Mucosa of descending colon (tissue), 3 donors: ENCODE measurements at regions not wholly inside any gene's neighbourhood (a gene's known extent, or its start where the extent isn't known, plus 50 kb on each side); places are given as distances from the start of the nearest gene placed in this dataset.
"Not testable (repeated sequence)": the region's sequence is repeated elsewhere in the genome, so short reads cannot be mapped to it uniquely, and the experiment has no call there.

ENCODE experiments used
- ATAC-seq: fragments of 200-7000 bp; cut with Tn5 transposase; one replicate; pipeline ENCODE4 v1.9.1; 2020; ENCODE audit warnings: mild to moderate bottlenecking, moderate library complexity
- DNase-seq, 3 donors: peaks; one replicate each; pipeline ENCODE4 v3.0.0-alpha.2; 2020
- H3K36me3 ChIP-seq: fragments of 200-600 bp; one replicate; pipeline ENCODE4 v1.8.0; 2021; ENCODE audit warnings: low read depth, mild to moderate bottlenecking
- H3K4me1 ChIP-seq: fragments of 200-600 bp; one replicate; pipeline ENCODE4 v1.8.0; 2021; ENCODE audit warnings: low read depth, mild to moderate bottlenecking
- H3K4me3 ChIP-seq: fragments of 200-600 bp; one replicate; pipeline ENCODE4 v1.8.0; 2021; ENCODE audit warnings: mild to moderate bottlenecking
- H3K9me3 ChIP-seq: fragments of 200-600 bp; one replicate; pipeline ENCODE4 v1.8.0; 2021; ENCODE audit warnings: mild to moderate bottlenecking
- CTCF ChIP-seq: fragments of 200-600 bp; IDR thresholded peaks from one replicate; pipeline ENCODE4 v1.8.0; 2022; ENCODE audit warnings: antibody characterized with exemption, mild to moderate bottlenecking
- intact Hi-C, 2 donors: fragments of 100-400 bp; cut with DNase I in 1 of 2; cut with micrococcal nuclease in 1 of 2; formaldehyde crosslinking; loops; one replicate each; pipeline versions ENCODE4 v1.11.0 to v1.11.1; 2022; cut with DNase I, micrococcal nuclease
- donor health status: DM: no; HTN: no; CAD: no; lungs with moderate emphysema.
- donor health status: DM: no; HTN: no; CAD: no.
- donor health status: DM: no; HTN: yes; CAD: no.

DNA sequence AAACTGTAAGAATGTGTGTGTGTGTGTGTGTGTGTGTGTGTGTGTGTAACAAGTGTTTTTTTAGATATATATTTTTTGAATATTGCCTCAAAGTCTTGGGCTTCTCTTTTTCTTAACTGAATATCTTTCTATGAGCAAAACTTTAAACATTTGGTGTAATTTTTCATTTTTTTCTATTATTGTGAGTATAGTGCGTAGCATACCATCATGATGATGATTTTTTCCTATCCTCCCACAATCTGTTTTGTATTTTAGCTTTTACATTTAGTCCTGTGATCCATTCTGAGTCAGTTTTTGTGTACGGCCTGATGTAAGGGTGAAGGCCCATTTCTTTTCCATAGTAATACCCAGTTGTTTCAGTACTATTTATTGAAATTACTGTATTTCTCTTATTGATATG, 680.6 kb downstream of the TTLL7 start:
- no peak overlapping the region for H3K4me3 ChIP-seq
- DNase-seq (no peak), ATAC-seq (no peak)
- no peaks in the 10 kb centered on the region for H3K4me1 ChIP-seq
- TF ChIP-seq CTCF, result no peak
- no peaks in the 10 kb centered on the region for H3K9me3 ChIP-seq
- intact Hi-C loops, result no loop called here
- no peaks in the 10 kb centered on the region for H3K36me3 ChIP-seq

GRCh38 chr1:83315446-83315845, 683.5 kb downstream of the TTLL7 start:
- intact Hi-C loops, H3K4me1 ChIP-seq, H3K9me3 ChIP-seq, H3K4me3 ChIP-seq, ATAC-seq, H3K36me3 ChIP-seq, DNase-seq: not testable (repeated sequence)

- H3K36me3 ChIP-seq, H3K4me1 ChIP-seq, H3K4me3 ChIP-seq, ATAC-seq, H3K9me3 ChIP-seq, intact Hi-C loops, DNase-seq: not testable (repeated sequence)
These were observed 688.8 kb downstream of the TTLL7 start for GRCh38 chr1:83310161-83310560.

DNA sequence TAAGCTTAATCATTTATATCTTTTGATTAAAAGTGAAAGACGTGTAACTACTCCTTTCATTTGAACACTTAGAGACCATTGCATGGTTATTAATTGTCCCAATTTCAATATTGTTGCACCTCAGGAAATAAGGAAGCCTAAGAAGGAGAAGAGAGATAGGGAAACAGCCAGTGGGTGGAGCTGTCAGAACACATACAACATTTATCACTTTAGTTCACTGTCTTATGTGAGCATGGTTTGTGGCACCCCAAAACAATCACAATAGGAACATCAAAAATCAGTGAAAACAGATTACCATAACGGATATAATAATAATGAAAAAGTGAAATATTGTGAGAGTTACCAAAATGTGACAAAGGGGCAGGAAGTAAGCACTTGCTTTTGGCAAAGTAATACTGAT, 689.9 kb downstream of the TTLL7 start:
- H3K36me3 ChIP-seq, intact Hi-C loops, DNase-seq, ATAC-seq, H3K4me1 ChIP-seq, H3K4me3 ChIP-seq, H3K9me3 ChIP-seq: not testable (repeated sequence)

- H3K36me3 ChIP-seq, ATAC-seq, H3K9me3 ChIP-seq, H3K4me3 ChIP-seq, DNase-seq, H3K4me1 ChIP-seq, intact Hi-C loops: not testable (repeated sequence)
These were observed 692.1 kb downstream of the TTLL7 start for GRCh38 chr1:83306811-83307210.

- not testable (repeated sequence) for ATAC-seq
These were observed 703.3 kb downstream of the TTLL7 start for GRCh38 chr1:83295594-83295993.

GRCh38 chr1:83287391-83287790, 711.5 kb downstream of the TTLL7 start:
- H3K36me3 ChIP-seq, H3K4me1 ChIP-seq, ATAC-seq, intact Hi-C loops, DNase-seq, H3K9me3 ChIP-seq, H3K4me3 ChIP-seq: not testable (repeated sequence)

More at GRCh38 chr1:83295594-83295993, 703.3 kb downstream of the TTLL7 start:
- H3K9me3 ChIP-seq, intact Hi-C loops, H3K36me3 ChIP-seq, DNase-seq, H3K4me1 ChIP-seq, H3K4me3 ChIP-seq: not testable (repeated sequence)

DNA sequence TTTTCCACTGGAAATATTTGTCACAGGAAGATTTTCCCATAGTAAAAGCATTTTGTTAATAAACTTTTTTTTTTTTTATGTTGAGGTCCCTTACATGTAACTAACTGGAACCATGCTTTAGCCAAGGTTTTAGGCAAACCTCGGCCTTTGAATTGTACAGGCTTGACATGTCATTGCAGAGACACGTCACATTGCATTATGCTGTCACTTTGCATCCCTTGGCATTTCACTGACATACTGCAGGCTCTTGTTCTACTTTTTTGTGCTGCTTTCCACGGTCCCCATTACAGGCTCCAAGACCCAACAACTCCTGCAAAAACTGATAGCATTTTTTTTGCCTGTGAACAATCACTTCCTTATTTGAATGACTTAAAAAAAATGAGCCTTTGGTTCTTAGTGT, 724.3 kb downstream of the TTLL7 start:
- H3K4me1 ChIP-seq, intact Hi-C loops, H3K36me3 ChIP-seq, ATAC-seq, DNase-seq, H3K9me3 ChIP-seq, H3K4me3 ChIP-seq: not testable (repeated sequence)

DNA sequence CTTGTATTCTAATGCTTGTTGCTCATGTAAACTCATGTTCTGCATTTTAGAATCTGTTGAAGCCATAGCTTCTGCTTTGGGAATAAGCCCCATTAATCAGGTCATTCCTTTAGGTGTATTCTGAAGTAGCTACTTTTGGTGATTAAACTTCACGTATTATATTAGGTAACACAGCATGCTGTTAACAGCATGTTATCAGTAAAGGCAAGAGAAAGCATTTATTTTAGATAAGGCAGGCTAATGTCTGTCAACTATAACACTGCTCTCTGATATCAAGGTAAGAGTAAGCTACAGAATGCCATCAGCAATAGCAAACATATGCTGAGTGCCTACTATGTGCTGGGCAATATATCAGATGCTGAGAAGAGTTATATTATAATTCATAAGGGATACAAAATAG, 726.4 kb downstream of the TTLL7 start:
- ATAC-seq, H3K4me1 ChIP-seq, H3K9me3 ChIP-seq, H3K4me3 ChIP-seq, intact Hi-C loops, DNase-seq, H3K36me3 ChIP-seq: not testable (repeated sequence)

DNA sequence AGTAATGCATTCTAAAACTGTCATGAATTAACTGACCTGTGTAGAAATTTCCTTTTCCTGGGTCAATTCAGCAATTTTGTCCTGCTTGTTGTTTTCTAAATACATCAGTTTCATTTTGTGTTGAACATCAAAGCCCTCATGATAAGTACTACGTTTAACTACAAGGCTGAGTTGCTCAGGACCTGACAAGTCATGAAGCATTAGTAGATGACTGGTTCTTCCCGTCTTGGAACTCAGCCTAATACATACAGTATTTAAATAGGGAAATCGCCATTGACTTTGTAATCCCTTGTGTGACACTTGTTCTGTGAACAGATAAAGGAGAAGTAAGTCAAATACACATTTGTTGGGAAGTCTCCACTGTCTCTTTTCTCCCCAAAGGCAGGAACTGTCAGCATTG, 727.1 kb downstream of the TTLL7 start:
- H3K9me3 ChIP-seq, intact Hi-C loops, ATAC-seq, H3K36me3 ChIP-seq, H3K4me3 ChIP-seq, H3K4me1 ChIP-seq, DNase-seq: not testable (repeated sequence)

DNA sequence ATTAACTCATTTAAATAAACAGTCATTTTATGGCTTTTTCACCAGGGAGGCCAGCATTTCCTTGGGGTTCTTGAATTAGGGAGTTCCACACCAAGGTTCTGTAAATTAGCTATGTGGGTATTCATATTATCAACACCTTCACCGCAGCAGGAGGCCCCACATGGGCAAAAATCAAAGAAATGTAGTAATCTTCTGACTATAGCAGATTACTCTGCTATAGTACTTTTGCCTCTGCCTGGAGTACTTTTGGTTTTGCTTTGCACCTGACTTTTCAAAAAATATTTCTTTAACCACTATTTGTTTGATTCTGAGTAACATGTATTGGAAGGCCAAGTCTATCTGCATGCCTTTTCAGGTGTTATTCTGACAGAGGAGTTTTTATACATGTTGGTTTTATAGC, 728.1 kb downstream of the TTLL7 start:
- DNase-seq, intact Hi-C loops, H3K36me3 ChIP-seq, H3K4me1 ChIP-seq, H3K4me3 ChIP-seq, ATAC-seq, H3K9me3 ChIP-seq: not testable (repeated sequence)

GRCh38 chr1:83263808-83264207, 735.1 kb downstream of the TTLL7 start:
- intact Hi-C loops, H3K36me3 ChIP-seq, H3K4me1 ChIP-seq, H3K9me3 ChIP-seq, H3K4me3 ChIP-seq, DNase-seq, ATAC-seq: not testable (repeated sequence)

DNA sequence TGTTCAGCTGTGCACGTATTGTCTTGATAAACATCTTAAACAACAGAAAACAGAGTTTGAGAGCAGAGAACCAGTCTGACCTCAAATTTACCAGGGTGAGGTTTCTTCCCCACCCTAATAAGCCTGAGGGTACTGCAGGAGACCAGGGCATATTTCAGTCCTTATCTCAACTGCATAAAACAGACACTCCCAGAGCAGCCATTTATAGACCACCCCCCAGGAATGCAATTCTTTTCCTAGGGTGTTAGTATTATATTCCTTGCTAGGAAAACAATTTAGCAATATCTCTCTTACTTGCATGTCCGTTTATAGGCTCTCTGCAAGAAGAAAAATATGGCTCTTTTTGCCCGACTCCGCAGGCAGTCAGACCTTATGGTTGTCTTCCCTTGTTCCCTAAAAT, 747.2 kb downstream of the TTLL7 start:
- H3K4me3 ChIP-seq, ATAC-seq, H3K36me3 ChIP-seq, intact Hi-C loops, DNase-seq, H3K4me1 ChIP-seq: not testable (repeated sequence)
- H3K9me3 ChIP-seq, result peaks cover 17% of the 10 kb centered on the region

DNA sequence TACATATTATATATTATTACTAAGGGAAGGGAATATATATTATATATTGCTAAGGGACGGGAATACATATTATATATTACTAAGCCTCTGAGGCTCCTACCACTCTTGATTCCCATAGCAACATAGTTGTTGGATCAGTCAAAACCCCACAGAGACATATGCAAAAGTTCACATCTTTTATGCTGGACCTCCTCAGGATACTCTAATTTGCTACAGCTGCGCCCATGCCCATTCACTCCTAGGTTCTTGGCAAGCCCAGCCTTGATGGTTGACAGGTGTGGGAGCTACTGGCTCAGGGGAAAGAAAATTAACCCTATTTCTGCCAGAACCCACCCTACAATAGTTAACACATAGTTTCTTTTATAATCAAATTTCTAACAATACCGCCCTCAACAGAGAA, 752.2 kb downstream of the TTLL7 start:
- ATAC-seq, DNase-seq, H3K36me3 ChIP-seq, H3K9me3 ChIP-seq, H3K4me1 ChIP-seq, H3K4me3 ChIP-seq, intact Hi-C loops: not testable (repeated sequence)
